ENCODE measurements at regions not wholly inside any gene's neighbourhood (a gene's known extent, or its start where the extent isn't known, plus 50 kb on each side); places are given as distances from the start of the nearest gene placed in this dataset.

DNA sequence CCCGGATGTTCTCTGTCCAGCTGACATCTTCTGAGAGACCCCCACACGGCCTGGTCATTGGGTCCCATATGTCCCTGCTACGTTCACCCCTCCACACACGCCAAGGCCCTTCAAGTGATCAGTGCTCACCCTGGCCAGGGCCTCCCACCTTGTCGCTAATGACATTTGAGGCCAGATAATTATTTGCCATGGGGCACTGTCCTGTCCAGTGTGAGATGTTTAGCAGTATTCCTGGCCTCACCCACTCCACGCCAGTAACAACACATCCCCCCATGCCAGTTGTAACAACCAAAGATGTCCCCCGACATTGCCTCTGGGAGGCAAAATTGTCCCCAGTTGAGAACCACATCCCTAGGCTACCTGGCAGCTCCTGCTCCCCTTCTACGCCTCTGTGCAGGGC is 49.9 kb upstream of the NANOS1 start:
- ATAC-seq (no peak), FAIRE-seq (no peak), DNase-seq (ENCODE audit: low read depth in 1 of 2, low spot score in 1 of 2) (no peak)
- H3K27ac ChIP-seq: no peak overlapping the region
- CTCF ChIA-PET: no interaction called here
- H3K4me3 ChIP-seq: no peak overlapping the region
- 85% methylated on average over 8 of the region's 8 CpGs for WGBS (ENCODE audit: missing lambda C conversion rate)
- TF ChIP-seq EHMT2 (IDR thresholded peaks at IDR 0.05; ENCODE audit: low read depth) (no peak), MAFK (IDR thresholded peaks at IDR 0.05; ENCODE audit: partially characterized antibody) (no peak), FOSL2 (IDR thresholded peaks at IDR 0.05) (no peak), FOSL2 (CRISPR knock-in tag; IDR thresholded peaks at IDR 0.05) (no peak), POLR2A (IDR thresholded peaks at IDR 0.05; ENCODE audit: low read length) (no peak), ZNF302 (CRISPR knock-in tag; IDR thresholded peaks at IDR 0.05) (no peak), CHD4 (IDR thresholded peaks at IDR 0.05; ENCODE audit: borderline replicate concordance) (no peak), TP53 (CRISPR knock-in tag; IDR thresholded peaks at IDR 0.05) (no peak), CHD2 (IDR thresholded peaks at IDR 0.05; ENCODE audit: low read length, partially characterized antibody) (no peak), ZC3H11A (IDR thresholded peaks at IDR 0.05) (no peak)
- TF ChIP-seq, protein P1, sequence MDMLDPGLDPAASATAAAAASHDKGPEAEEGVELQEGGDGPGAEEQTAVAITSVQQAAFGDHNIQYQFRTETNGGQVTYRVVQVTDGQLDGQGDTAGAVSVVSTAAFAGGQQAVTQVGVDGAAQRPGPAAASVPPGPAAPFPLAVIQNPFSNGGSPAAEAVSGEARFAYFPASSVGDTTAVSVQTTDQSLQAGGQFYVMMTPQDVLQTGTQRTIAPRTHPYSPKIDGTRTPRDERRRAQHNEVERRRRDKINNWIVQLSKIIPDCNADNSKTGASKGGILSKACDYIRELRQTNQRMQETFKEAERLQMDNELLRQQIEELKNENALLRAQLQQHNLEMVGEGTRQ (IDR thresholded peaks at IDR 0.05): no peak
- TF ChIP-seq, protein P2, sequence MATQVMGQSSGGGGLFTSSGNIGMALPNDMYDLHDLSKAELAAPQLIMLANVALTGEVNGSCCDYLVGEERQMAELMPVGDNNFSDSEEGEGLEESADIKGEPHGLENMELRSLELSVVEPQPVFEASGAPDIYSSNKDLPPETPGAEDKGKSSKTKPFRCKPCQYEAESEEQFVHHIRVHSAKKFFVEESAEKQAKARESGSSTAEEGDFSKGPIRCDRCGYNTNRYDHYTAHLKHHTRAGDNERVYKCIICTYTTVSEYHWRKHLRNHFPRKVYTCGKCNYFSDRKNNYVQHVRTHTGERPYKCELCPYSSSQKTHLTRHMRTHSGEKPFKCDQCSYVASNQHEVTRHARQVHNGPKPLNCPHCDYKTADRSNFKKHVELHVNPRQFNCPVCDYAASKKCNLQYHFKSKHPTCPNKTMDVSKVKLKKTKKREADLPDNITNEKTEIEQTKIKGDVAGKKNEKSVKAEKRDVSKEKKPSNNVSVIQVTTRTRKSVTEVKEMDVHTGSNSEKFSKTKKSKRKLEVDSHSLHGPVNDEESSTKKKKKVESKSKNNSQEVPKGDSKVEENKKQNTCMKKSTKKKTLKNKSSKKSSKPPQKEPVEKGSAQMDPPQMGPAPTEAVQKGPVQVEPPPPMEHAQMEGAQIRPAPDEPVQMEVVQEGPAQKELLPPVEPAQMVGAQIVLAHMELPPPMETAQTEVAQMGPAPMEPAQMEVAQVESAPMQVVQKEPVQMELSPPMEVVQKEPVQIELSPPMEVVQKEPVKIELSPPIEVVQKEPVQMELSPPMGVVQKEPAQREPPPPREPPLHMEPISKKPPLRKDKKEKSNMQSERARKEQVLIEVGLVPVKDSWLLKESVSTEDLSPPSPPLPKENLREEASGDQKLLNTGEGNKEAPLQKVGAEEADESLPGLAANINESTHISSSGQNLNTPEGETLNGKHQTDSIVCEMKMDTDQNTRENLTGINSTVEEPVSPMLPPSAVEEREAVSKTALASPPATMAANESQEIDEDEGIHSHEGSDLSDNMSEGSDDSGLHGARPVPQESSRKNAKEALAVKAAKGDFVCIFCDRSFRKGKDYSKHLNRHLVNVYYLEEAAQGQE (IDR thresholded peaks at IDR 0.05): no peak
- 0 out of 3 replicates have a peak, but pooled peaks cover 3% of the 10 kb centered on the region for H3K4me1 ChIP-seq
- no peaks in the 10 kb centered on the region for H3K9me3 ChIP-seq
- POLR2A ChIA-PET: no interaction called here
- no peak overlapping the region for H3K4me2 ChIP-seq
